ENCODE measurements at regions not wholly inside any gene's neighbourhood (a gene's known extent, or its start where the extent isn't known, plus 50 kb on each side); places are given as distances from the start of the nearest gene placed in this dataset.
"Not testable (repeated sequence)": the region's sequence is repeated elsewhere in the genome, so short reads cannot be mapped to it uniquely, and the experiment has no call there.

GRCh38 chr2:40712197-40712894 is 260.5 kb upstream of the SLC8A1 start:
- H3K27me3 ChIP-seq (ENCODE audit: control insufficient read depth, insufficient read depth, low read length); H3K27ac ChIP-seq (ENCODE audit: low read depth, low read length); H3K36me3 ChIP-seq (ENCODE audit: control insufficient read depth, insufficient read depth, low read length); H3K4me1 ChIP-seq (ENCODE audit: control insufficient read depth, insufficient read depth, low read length); H3K4me3 ChIP-seq (ENCODE audit: low read depth, low read length); DNase-seq (ENCODE audit: low read depth in 4 of 6, low spot score in 6 of 6); H3K9me3 ChIP-seq (ENCODE audit: control insufficient read depth, insufficient read depth, low read length): not testable (repeated sequence)
- WGBS (ENCODE audit: insufficient coverage) = 73% methylated on average over 5 of the region's 7 CpGs

- no peak for DNase-seq (ENCODE audit: low read depth in 4 of 6, low spot score in 6 of 6)
- 90% methylated on average over 2 of the region's 2 CpGs for WGBS (ENCODE audit: insufficient coverage)
- Histone ChIP-seq H3K36me3 (ENCODE audit: control insufficient read depth, insufficient read depth, low read length) (no peaks in the 10 kb centered on the region), H3K4me3 (ENCODE audit: low read depth, low read length) (no peak overlapping the region), H3K4me1 (ENCODE audit: control insufficient read depth, insufficient read depth, low read length) (no peaks in the 10 kb centered on the region), H3K27ac (ENCODE audit: low read depth, low read length) (no peak overlapping the region), H3K9me3 (ENCODE audit: control insufficient read depth, insufficient read depth, low read length) (no peaks in the 10 kb centered on the region), H3K27me3 (ENCODE audit: control insufficient read depth, insufficient read depth, low read length) (no peaks in the 10 kb centered on the region)
These were observed 265.0 kb upstream of the SLC8A1 start for GRCh38 chr2:40716879-40717278.

- Histone ChIP-seq H3K4me3 (ENCODE audit: low read depth, low read length) (no peak overlapping the region), H3K27ac (ENCODE audit: low read depth, low read length) (no peak overlapping the region), H3K4me1 (ENCODE audit: control insufficient read depth, insufficient read depth, low read length) (no peaks in the 10 kb centered on the region), H3K9me3 (ENCODE audit: control insufficient read depth, insufficient read depth, low read length) (no peaks in the 10 kb centered on the region), H3K27me3 (ENCODE audit: control insufficient read depth, insufficient read depth, low read length) (no peaks in the 10 kb centered on the region), H3K36me3 (ENCODE audit: control insufficient read depth, insufficient read depth, low read length) (no peaks in the 10 kb centered on the region)
- DNase-seq (ENCODE audit: low read depth in 4 of 6, low spot score in 6 of 6) = no peak
- no CpG with 5 or more reads among the region's 2 CpGs for WGBS (ENCODE audit: insufficient coverage)
These were observed 267.5 kb upstream of the SLC8A1 start for GRCh38 chr2:40719414-40719813.

GRCh38 chr2:40721595-40721994 is 269.7 kb upstream of the SLC8A1 start:
- H3K4me3 ChIP-seq (ENCODE audit: low read depth, low read length) = no peak overlapping the region
- no peaks in the 10 kb centered on the region for H3K36me3 ChIP-seq (ENCODE audit: control insufficient read depth, insufficient read depth, low read length)
- H3K9me3 ChIP-seq (ENCODE audit: control insufficient read depth, insufficient read depth, low read length) = no peaks in the 10 kb centered on the region
- no peaks in the 10 kb centered on the region for H3K4me1 ChIP-seq (ENCODE audit: control insufficient read depth, insufficient read depth, low read length)
- no CpG with 5 or more reads among the region's 1 CpG for WGBS (ENCODE audit: insufficient coverage)
- DNase-seq (ENCODE audit: low read depth in 4 of 6, low spot score in 6 of 6) = no peak
- H3K27me3 ChIP-seq (ENCODE audit: control insufficient read depth, insufficient read depth, low read length) = no peaks in the 10 kb centered on the region
- no peak overlapping the region for H3K27ac ChIP-seq (ENCODE audit: low read depth, low read length)

- Histone ChIP-seq H3K4me1 (ENCODE audit: control insufficient read depth, insufficient read depth, low read length) (no peaks in the 10 kb centered on the region), H3K4me3 (ENCODE audit: low read depth, low read length) (no peak overlapping the region), H3K27ac (ENCODE audit: low read depth, low read length) (no peak overlapping the region), H3K9me3 (ENCODE audit: control insufficient read depth, insufficient read depth, low read length) (no peaks in the 10 kb centered on the region), H3K27me3 (ENCODE audit: control insufficient read depth, insufficient read depth, low read length) (no peaks in the 10 kb centered on the region), H3K36me3 (ENCODE audit: control insufficient read depth, insufficient read depth, low read length) (no peaks in the 10 kb centered on the region)
- no peak for DNase-seq (ENCODE audit: low read depth in 4 of 6, low spot score in 6 of 6)
- no CpG with 5 or more reads among the region's 1 CpG for WGBS (ENCODE audit: insufficient coverage)
These were observed 271.3 kb upstream of the SLC8A1 start for GRCh38 chr2:40723194-40723593.

GRCh38 chr2:40725040-40725439 is 273.1 kb upstream of the SLC8A1 start:
- Histone ChIP-seq H3K4me1 (ENCODE audit: control insufficient read depth, insufficient read depth, low read length) (no peaks in the 10 kb centered on the region), H3K4me3 (ENCODE audit: low read depth, low read length) (no peak overlapping the region), H3K9me3 (ENCODE audit: control insufficient read depth, insufficient read depth, low read length) (no peaks in the 10 kb centered on the region), H3K36me3 (ENCODE audit: control insufficient read depth, insufficient read depth, low read length) (no peaks in the 10 kb centered on the region), H3K27ac (ENCODE audit: low read depth, low read length) (no peak overlapping the region), H3K27me3 (ENCODE audit: control insufficient read depth, insufficient read depth, low read length) (no peaks in the 10 kb centered on the region)
- DNase-seq (ENCODE audit: low read depth in 4 of 6, low spot score in 6 of 6) = peak in 4 of 6 donors; percentile 10 to 61 (median 12)
- 71% methylated on average over 2 of the region's 3 CpGs for WGBS (ENCODE audit: insufficient coverage)

- peak in 1 of 6 donors; percentile 24 for DNase-seq (ENCODE audit: low read depth in 4 of 6, low spot score in 6 of 6)
- WGBS (ENCODE audit: insufficient coverage) = no CpG with 5 or more reads among the region's 2 CpGs
- no peak overlapping the region for H3K4me3 ChIP-seq (ENCODE audit: low read depth, low read length)
- H3K36me3 ChIP-seq (ENCODE audit: control insufficient read depth, insufficient read depth, low read length) = no peaks in the 10 kb centered on the region
- no peaks in the 10 kb centered on the region for H3K27me3 ChIP-seq (ENCODE audit: control insufficient read depth, insufficient read depth, low read length)
- no peak overlapping the region for H3K27ac ChIP-seq (ENCODE audit: low read depth, low read length)
- H3K9me3 ChIP-seq (ENCODE audit: control insufficient read depth, insufficient read depth, low read length) = no peaks in the 10 kb centered on the region
- H3K4me1 ChIP-seq (ENCODE audit: control insufficient read depth, insufficient read depth, low read length) = no peaks in the 10 kb centered on the region
These were observed 274.1 kb upstream of the SLC8A1 start for GRCh38 chr2:40725950-40726349.

- H3K27me3 ChIP-seq (ENCODE audit: control insufficient read depth, insufficient read depth, low read length) = no peaks in the 10 kb centered on the region
- no peak overlapping the region for H3K4me3 ChIP-seq (ENCODE audit: low read depth, low read length)
- no CpG with 5 or more reads among the region's 2 CpGs for WGBS (ENCODE audit: insufficient coverage)
- no peaks in the 10 kb centered on the region for H3K36me3 ChIP-seq (ENCODE audit: control insufficient read depth, insufficient read depth, low read length)
- no peaks in the 10 kb centered on the region for H3K4me1 ChIP-seq (ENCODE audit: control insufficient read depth, insufficient read depth, low read length)
- no peak for DNase-seq (ENCODE audit: low read depth in 4 of 6, low spot score in 6 of 6)
- H3K27ac ChIP-seq (ENCODE audit: low read depth, low read length) = no peak overlapping the region
- H3K9me3 ChIP-seq (ENCODE audit: control insufficient read depth, insufficient read depth, low read length) = no peaks in the 10 kb centered on the region
These were observed 282.9 kb upstream of the SLC8A1 start for GRCh38 chr2:40734797-40735196.

GRCh38 chr2:40737180-40737579 is 285.3 kb upstream of the SLC8A1 start:
- H3K27ac ChIP-seq (ENCODE audit: low read depth, low read length) = no peak overlapping the region
- no peaks in the 10 kb centered on the region for H3K9me3 ChIP-seq (ENCODE audit: control insufficient read depth, insufficient read depth, low read length)
- H3K4me3 ChIP-seq (ENCODE audit: low read depth, low read length) = no peak overlapping the region
- no peak for DNase-seq (ENCODE audit: low read depth in 4 of 6, low spot score in 6 of 6)
- WGBS (ENCODE audit: insufficient coverage) = 67% methylated on average over 1 of the region's 4 CpGs
- no peaks in the 10 kb centered on the region for H3K36me3 ChIP-seq (ENCODE audit: control insufficient read depth, insufficient read depth, low read length)
- no peaks in the 10 kb centered on the region for H3K4me1 ChIP-seq (ENCODE audit: control insufficient read depth, insufficient read depth, low read length)
- no peaks in the 10 kb centered on the region for H3K27me3 ChIP-seq (ENCODE audit: control insufficient read depth, insufficient read depth, low read length)

- Histone ChIP-seq H3K27me3 (ENCODE audit: control insufficient read depth, insufficient read depth, low read length) (no peaks in the 10 kb centered on the region), H3K9me3 (ENCODE audit: control insufficient read depth, insufficient read depth, low read length) (no peaks in the 10 kb centered on the region), H3K4me1 (ENCODE audit: control insufficient read depth, insufficient read depth, low read length) (no peaks in the 10 kb centered on the region), H3K36me3 (ENCODE audit: control insufficient read depth, insufficient read depth, low read length) (no peaks in the 10 kb centered on the region), H3K4me3 (ENCODE audit: low read depth, low read length) (no peak overlapping the region), H3K27ac (ENCODE audit: low read depth, low read length) (no peak overlapping the region)
- WGBS (ENCODE audit: insufficient coverage) = 100% methylated on average over 1 of the region's 1 CpG
- no peak for DNase-seq (ENCODE audit: low read depth in 4 of 6, low spot score in 6 of 6)
These were observed 288.5 kb upstream of the SLC8A1 start for GRCh38 chr2:40740419-40740818.

All from spinal cord (tissue), 9 donors.